HCT116 (cell line): ENCODE measurements at regions not wholly inside any gene's neighbourhood (a gene's known extent, or its start where the extent isn't known, plus 50 kb on each side); places are given as distances from the start of the nearest gene placed in this dataset.

Experiments
- ATAC-seq: fragments of 200-7000 bp; cut with Tn5 transposase; 2 replicates; pipeline ENCODE4 v1.9.1; 2020; ENCODE audit warnings: mild to moderate bottlenecking, moderate library complexity
- BruUV-seq: library from RNA; stranded (reverse); fragments of 400-500 nt; replicated peaks from 2 replicates; lab custom pipeline; 2021; lab: Mats Ljungman, UMichigan
- CTCF ChIA-PET: fragments of 300-600 bp; sonication (Branson Sonifier 250); formaldehyde crosslinking; loops from one replicate; lab custom pipeline; 2021; ENCODE audit warnings: antibody characterized with exemption; lab: Charles Lee
- POLR2A ChIA-PET: fragments of 300-600, 350-600 bp; sonication (Branson Sonifier 250); formaldehyde crosslinking; loops from one replicate; lab custom pipeline; 2021; ENCODE audit warnings: antibody characterized with exemption; lab: Charles Lee
- RAD21 ChIA-PET, 2 experiments: fragments of 300-600 bp; sonication (Branson Sonifier 250); formaldehyde crosslinking; loops; one replicate each; lab custom pipeline; 2023; ENCODE audit warnings: low total read pairs in 2 of 2; ENCODE audit not compliant: uncharacterized antibody in 2 of 2, unreplicated experiment in 2 of 2, low non-redundant PET in 1 of 2; lab: Charles Lee
- DNase-seq: peaks from one replicate; pipeline ENCODE4 v3.0.0-alpha.2; 2010; ENCODE audit warnings: low read depth, low spot score
- H2AFZ ChIP-seq: fragments of 200-600 bp; shearing (Covaris generic), sonication (generic); 2 replicates; pipeline ENCODE4 v1.6.1; 2017; ENCODE audit warnings: low read depth, mixed run types, mixed read lengths, antibody characterized with exemption, low read length; ENCODE audit not compliant: poor library complexity, severe bottlenecking
- H3K27ac ChIP-seq: 2 replicates; pipeline ENCODE4 v1.5.1; 2012; ENCODE audit warnings: low read depth, low read length
- H3K27me3 ChIP-seq: fragments of 200-600 bp; sonication (generic); 2 replicates; pipeline ENCODE4 v1.6.1; 2016; ENCODE audit warnings: mixed run types, low read length, mixed read lengths; ENCODE audit not compliant: insufficient read depth
- H3K36me3 ChIP-seq, 2 experiments: fragments of 200-500 bp in 1 of 2; fragments of 200-600 bp in 1 of 2; sonication (Bioruptor generic) in 1 of 2; sonication (generic) in 1 of 2; 2 replicates each; pipeline versions ENCODE4 v1.5.1 to v1.6.1; 2014 to 2016; ENCODE audit warnings: low read length in 2 of 2, inconsistent platforms in 1 of 2, mixed read lengths in 1 of 2, mixed run types in 1 of 2; ENCODE audit not compliant: insufficient read depth in 2 of 2, control insufficient read depth in 1 of 2
- H3K4me1 ChIP-seq, 2 experiments: fragments of 200-600 bp in 1 of 2; sonication (generic) in 1 of 2; 2 replicates each; pipeline versions ENCODE4 v1.5.1 to v1.6.1; 2012 to 2017; ENCODE audit warnings: low read length in 2 of 2, inconsistent platforms in 1 of 2, mild to moderate bottlenecking in 1 of 2, mixed read lengths in 1 of 2, mixed run types in 1 of 2, moderate library complexity in 1 of 2; ENCODE audit not compliant: insufficient read depth in 2 of 2, control insufficient read depth in 1 of 2
- H3K4me2 ChIP-seq: fragments of 200-600 bp; sonication (generic); 2 replicates; pipeline ENCODE4 v1.6.1; 2017; ENCODE audit warnings: mixed run types, low read length, mixed read lengths
- H3K4me3 ChIP-seq, 2 experiments: fragments of 200-600 bp in 1 of 2; sonication (generic) in 1 of 2; replicated peaks in 1 of 2; 2 replicates each; pipeline ENCODE4 v1.5.1; 2011 to 2016; ENCODE audit warnings: low read length in 2 of 2, control low read depth in 1 of 2, low read depth in 1 of 2, mild to moderate bottlenecking in 1 of 2, mixed read lengths in 1 of 2, mixed run types in 1 of 2
- H3K79me2 ChIP-seq: fragments of 200-600 bp; sonication (generic); 2 replicates; pipeline ENCODE4 v1.6.1; 2017; ENCODE audit warnings: mild to moderate bottlenecking, mixed run types, low read length, moderate library complexity, mixed read lengths; ENCODE audit not compliant: insufficient read depth
- H3K9ac ChIP-seq: fragments of 200-600 bp; sonication (generic); 2 replicates; pipeline ENCODE4 v1.6.1; 2016; ENCODE audit warnings: low read length, mixed read lengths
- H3K9me2 ChIP-seq: fragments of 200-600 bp; sonication (generic), shearing (Covaris generic); 2 replicates; pipeline ENCODE4 v1.6.1; 2017; ENCODE audit warnings: mixed run types, mild to moderate bottlenecking, moderate library complexity; ENCODE audit not compliant: insufficient read depth
- H3K9me3 ChIP-seq, 2 experiments: fragments of 200-500 bp in 1 of 2; fragments of 200-600 bp in 1 of 2; sonication (Bioruptor generic) in 1 of 2; sonication (generic) in 1 of 2; 2 replicates each; pipeline ENCODE4 v1.6.1; 2014 to 2017; ENCODE audit warnings: low read length in 2 of 2, mixed read lengths in 2 of 2, inconsistent platforms in 1 of 2, low read depth in 1 of 2, mild to moderate bottlenecking in 1 of 2, mixed run types in 1 of 2, moderate library complexity in 1 of 2; ENCODE audit not compliant: control insufficient read depth in 1 of 2, insufficient read depth in 1 of 2
- H4K20me1 ChIP-seq: fragments of 200-600 bp; sonication (generic), shearing (Covaris generic); 2 replicates; pipeline ENCODE4 v1.6.1; 2017; ENCODE audit warnings: mixed run types, mild to moderate bottlenecking, moderate library complexity; ENCODE audit not compliant: insufficient read depth
- CTCF ChIP-seq, 3 experiments: fragments of 200-600 bp in 1 of 3; sonication (generic) in 1 of 3; IDR thresholded peaks in 2 of 3; conservative IDR thresholded peaks in 1 of 3; 2 replicates each; pipeline ENCODE4 v1.5.1; 2012 to 2017; ENCODE audit warnings: low read depth in 2 of 3, low read length in 2 of 3, antibody characterized with exemption in 1 of 3, borderline replicate concordance in 1 of 3, control low read depth in 1 of 3, mild to moderate bottlenecking in 1 of 3, mixed read lengths in 1 of 3, mixed run types in 1 of 3, moderate library complexity in 1 of 3; ENCODE audit not compliant: insufficient read depth in 1 of 3
- EGR1 ChIP-seq: IDR thresholded peaks from 2 replicates; pipeline ENCODE4 v1.6.1; 2012; ENCODE audit warnings: low read depth
- EZH2 ChIP-seq: fragments of 200-600 bp; sonication (generic); IDR thresholded peaks from 2 replicates; pipeline ENCODE4 v1.6.1; 2017; ENCODE audit warnings: antibody characterized with exemption, mixed run types
- JUND ChIP-seq: IDR thresholded peaks from 2 replicates; pipeline ENCODE4 v1.6.1; 2012
- ZBTB33 ChIP-seq: IDR thresholded peaks from 2 replicates; pipeline ENCODE4 v1.6.1; 2011; ENCODE audit warnings: mild to moderate bottlenecking, low read length, moderate library complexity; ENCODE audit not compliant: insufficient replicate concordance; ENCODE audit errors: extremely low read depth
- ZFX ChIP-seq: fragments of 450-650 bp; IDR thresholded peaks from 2 replicates; pipeline ENCODE4 v1.6.1; 2017
- ZNF274 ChIP-seq: fragments of 200-500 bp; sonication (Bioruptor generic); IDR thresholded peaks from 2 replicates; pipeline ENCODE4 v1.6.1; 2014; ENCODE audit warnings: mild to moderate bottlenecking, low read depth, low read length, inconsistent platforms
- intact Hi-C: fragments of 100-400 bp; cut with micrococcal nuclease; formaldehyde crosslinking; loops from 2 replicates; pipeline ENCODE4 v1.10.0; 2022
- TF ChIP-seq, protein P1 (sequence below): IDR thresholded peaks from 2 replicates; pipeline ENCODE4 v1.6.1; 2012

DNA sequence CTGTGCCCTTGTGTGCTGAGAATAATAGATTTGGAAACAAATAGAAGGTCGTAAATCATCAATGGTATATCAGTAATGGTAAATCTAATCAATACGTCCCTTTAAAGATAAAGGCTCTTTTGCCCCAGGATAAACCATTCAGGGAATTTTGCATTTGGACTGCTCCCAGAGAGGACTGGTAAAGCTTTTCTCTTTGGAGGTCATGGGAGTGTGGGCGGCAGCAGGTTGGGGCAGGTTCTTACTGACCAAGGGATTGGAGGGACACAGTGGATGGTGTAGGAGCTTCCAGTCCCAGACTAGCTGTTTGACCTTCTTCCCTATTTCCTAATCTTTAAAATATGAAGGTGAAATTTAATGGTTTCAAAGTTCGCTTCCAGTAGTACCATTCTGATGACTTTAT, 87.8 kb upstream of the NTF3 start (continued):
- TF ChIP-seq CTCF (IDR thresholded peaks at IDR 0.05 in 2 of 3, conservative IDR thresholded peaks at IDR 0.05 in 1 of 3; ENCODE audit: borderline replicate concordance in 1 of 3, insufficient read depth in 1 of 3, low read depth in 2 of 3, low read length in 2 of 3) (no peak), JUND (no peak)

DNA sequence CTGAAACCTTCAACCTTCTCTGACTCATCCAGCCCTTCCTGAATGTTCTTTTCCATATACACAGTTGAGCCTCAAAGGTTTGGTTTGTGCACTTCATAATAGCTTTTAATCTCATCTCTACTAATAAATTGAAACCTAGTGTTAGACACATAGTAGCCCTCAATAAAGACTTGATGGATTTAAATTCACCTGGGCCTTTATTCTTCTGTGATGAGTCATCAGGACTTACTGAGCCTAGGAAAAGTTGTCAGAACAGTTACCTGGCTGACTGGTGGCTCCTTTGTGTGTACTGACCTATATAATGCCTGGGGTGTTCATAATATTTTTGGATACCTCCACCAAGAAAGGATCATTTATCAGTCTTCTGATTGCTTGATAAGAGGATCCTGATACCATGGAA, 86.4 kb upstream of the NTF3 start:
- H3K9me3 ChIP-seq, result no peaks in the 10 kb centered on the region
- no peak overlapping the region for H3K9ac ChIP-seq
- POLR2A ChIA-PET, result no interaction called here
- no peaks in the 10 kb centered on the region for H3K36me3 ChIP-seq
- peaks cover 0 to 7% of the 10 kb centered on the region in 2 experiments; a peak in 1 of 4 replicates for H3K4me1 ChIP-seq
- TF ChIP-seq ZFX (no peak), EGR1 (no peak), ZBTB33 (no peak), ZNF274 (no peak), EZH2 (no peak)
- TF ChIP-seq, protein P1, sequence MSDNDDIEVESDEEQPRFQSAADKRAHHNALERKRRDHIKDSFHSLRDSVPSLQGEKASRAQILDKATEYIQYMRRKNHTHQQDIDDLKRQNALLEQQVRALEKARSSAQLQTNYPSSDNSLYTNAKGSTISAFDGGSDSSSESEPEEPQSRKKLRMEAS, result no peak
- no peak for ATAC-seq
- intact Hi-C loops, result no loop called here
- H4K20me1 ChIP-seq, result no peaks in the 10 kb centered on the region
- no peak overlapping the region for H3K27ac ChIP-seq
- H2AFZ ChIP-seq, result no peak overlapping the region
- no peak overlapping the region for H3K4me3 ChIP-seq
- CTCF ChIA-PET, result no interaction called here
- H3K27me3 ChIP-seq, result no peaks in the 10 kb centered on the region
- H3K79me2 ChIP-seq, result no peaks in the 10 kb centered on the region
- BruUV-seq, result no TSS peak
- RAD21 ChIA-PET, result no interaction called here
- no peak for DNase-seq
- no peak overlapping the region for H3K4me2 ChIP-seq
- H3K9me2 ChIP-seq, result no peaks in the 10 kb centered on the region
